ENCODE measurements at regions not wholly inside any gene's neighbourhood (a gene's known extent, or its start where the extent isn't known, plus 50 kb on each side); places are given as distances from the start of the nearest gene placed in this dataset.

- no peak for TF ChIP-seq CTCF (IDR thresholded peaks at IDR 0.05)
- no peak for TF ChIP-seq EZH2 (IDR thresholded peaks at IDR 0.05)
- TF ChIP-seq EZH2phosphoT487 (IDR thresholded peaks at IDR 0.05), result no peak
Measured at GRCh38 chr4:123255971-123256370, 140.6 kb upstream of the SPRY1 start.

Measured in neural progenitor cell (in vitro differentiated cells).